ENCODE measurements at regions not wholly inside any gene's neighbourhood (a gene's known extent, or its start where the extent isn't known, plus 50 kb on each side); places are given as distances from the start of the nearest gene placed in this dataset.

DNA sequence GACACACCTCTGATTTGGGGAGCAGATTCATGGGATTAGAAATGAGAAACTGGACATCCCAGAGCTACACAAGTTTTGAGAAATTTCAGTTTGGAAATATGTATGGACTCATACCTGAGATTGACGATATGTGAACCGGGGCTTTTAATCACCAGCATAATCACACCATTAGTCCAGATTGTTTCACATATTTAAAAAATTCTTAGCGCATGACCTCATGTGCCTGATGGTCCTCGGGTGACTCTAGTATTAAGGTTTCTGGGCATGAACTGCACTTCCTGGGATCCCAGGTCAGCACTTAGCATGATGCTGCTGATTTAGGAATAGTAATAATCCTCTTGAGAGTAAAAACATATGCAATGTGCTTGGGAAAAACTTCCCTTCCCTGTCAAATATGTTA lies 91.9 kb upstream of the BCOR start:
- POLR2A ChIA-PET = no interaction called here
- no peak for DNase-seq
- H3K36me3 ChIP-seq (replicated peaks in 1 of 2; ENCODE audit: control insufficient read depth in 1 of 2, insufficient read depth in 2 of 2, low read length in 1 of 2) = no peaks in the 10 kb centered on the region

More for the DNA sequence above, 91.9 kb upstream of the BCOR start:
- 33% methylated on average over 4 of the region's 4 CpGs for WGBS (ENCODE audit: low lambda C conversion rate)
- H3K4me1 ChIP-seq (ENCODE audit: control insufficient read depth in 1 of 2, insufficient read depth in 2 of 2, low read depth in 1 of 2, low read length in 1 of 2) = peaks cover 0 to 7% of the 10 kb centered on the region in 2 experiments; a peak in 2 of 4 replicates
- no peaks in the 10 kb centered on the region for H3F3A ChIP-seq (replicated peaks; ENCODE audit: insufficient read depth)
- H3K4me2 ChIP-seq = no peak overlapping the region
- no peak overlapping the region for H3K27ac ChIP-seq (ENCODE audit: low read depth in 2 of 2, low read length in 1 of 2)
- H2AFZ ChIP-seq (ENCODE audit: low read depth) = no peak overlapping the region
- CTCF ChIA-PET = no interaction called here
- H4K20me1 ChIP-seq (ENCODE audit: insufficient read depth) = no peaks in the 10 kb centered on the region
- H3K27me3 ChIP-seq (ENCODE audit: insufficient read depth) = peaks cover 18% of the 10 kb centered on the region; the same call in 1 of the 2 replicates
- no peak overlapping the region for H3K4me3 ChIP-seq (ENCODE audit: low read depth in 2 of 2, low read length in 1 of 2)
- no peaks in the 10 kb centered on the region for H3K9me2 ChIP-seq
- TF ChIP-seq YY1 (IDR thresholded peaks at IDR 0.05; ENCODE audit: low read depth) (no peak), SMC3 (IDR thresholded peaks at IDR 0.05; ENCODE audit: low read depth, low read length) (no peak), EP300 (IDR thresholded peaks at IDR 0.05; ENCODE audit: borderline replicate concordance in 1 of 2, low read depth in 1 of 2, low read length in 1 of 2) (no peak), EZH2phosphoT487 (IDR thresholded peaks at IDR 0.05; ENCODE audit: borderline replicate concordance, low read depth) (no peak), RCOR1 (IDR thresholded peaks at IDR 0.05; ENCODE audit: low read length) (no peak), POLR2AphosphoS5 (IDR thresholded peaks at IDR 0.05; ENCODE audit: low read depth, low read length) (no peak), FOSL2 (IDR thresholded peaks at IDR 0.05; ENCODE audit: borderline replicate concordance, low read depth) (no peak)
- TF ChIP-seq, protein P1, sequence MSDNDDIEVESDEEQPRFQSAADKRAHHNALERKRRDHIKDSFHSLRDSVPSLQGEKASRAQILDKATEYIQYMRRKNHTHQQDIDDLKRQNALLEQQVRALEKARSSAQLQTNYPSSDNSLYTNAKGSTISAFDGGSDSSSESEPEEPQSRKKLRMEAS (IDR thresholded peaks at IDR 0.05; ENCODE audit: low read depth) = no peak
- TF ChIP-seq, protein P2, sequence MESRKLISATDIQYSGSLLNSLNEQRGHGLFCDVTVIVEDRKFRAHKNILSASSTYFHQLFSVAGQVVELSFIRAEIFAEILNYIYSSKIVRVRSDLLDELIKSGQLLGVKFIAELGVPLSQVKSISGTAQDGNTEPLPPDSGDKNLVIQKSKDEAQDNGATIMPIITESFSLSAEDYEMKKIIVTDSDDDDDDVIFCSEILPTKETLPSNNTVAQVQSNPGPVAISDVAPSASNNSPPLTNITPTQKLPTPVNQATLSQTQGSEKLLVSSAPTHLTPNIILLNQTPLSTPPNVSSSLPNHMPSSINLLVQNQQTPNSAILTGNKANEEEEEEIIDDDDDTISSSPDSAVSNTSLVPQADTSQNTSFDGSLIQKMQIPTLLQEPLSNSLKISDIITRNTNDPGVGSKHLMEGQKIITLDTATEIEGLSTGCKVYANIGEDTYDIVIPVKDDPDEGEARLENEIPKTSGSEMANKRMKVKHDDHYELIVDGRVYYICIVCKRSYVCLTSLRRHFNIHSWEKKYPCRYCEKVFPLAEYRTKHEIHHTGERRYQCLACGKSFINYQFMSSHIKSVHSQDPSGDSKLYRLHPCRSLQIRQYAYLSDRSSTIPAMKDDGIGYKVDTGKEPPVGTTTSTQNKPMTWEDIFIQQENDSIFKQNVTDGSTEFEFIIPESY (IDR thresholded peaks at IDR 0.05; ENCODE audit: borderline replicate concordance, low read depth) = no peak
- TF ChIP-seq, protein P3, sequence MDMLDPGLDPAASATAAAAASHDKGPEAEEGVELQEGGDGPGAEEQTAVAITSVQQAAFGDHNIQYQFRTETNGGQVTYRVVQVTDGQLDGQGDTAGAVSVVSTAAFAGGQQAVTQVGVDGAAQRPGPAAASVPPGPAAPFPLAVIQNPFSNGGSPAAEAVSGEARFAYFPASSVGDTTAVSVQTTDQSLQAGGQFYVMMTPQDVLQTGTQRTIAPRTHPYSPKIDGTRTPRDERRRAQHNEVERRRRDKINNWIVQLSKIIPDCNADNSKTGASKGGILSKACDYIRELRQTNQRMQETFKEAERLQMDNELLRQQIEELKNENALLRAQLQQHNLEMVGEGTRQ (IDR thresholded peaks at IDR 0.05; ENCODE audit: borderline replicate concordance, low read depth, low read length) = no peak
- TF ChIP-seq, protein P4, sequence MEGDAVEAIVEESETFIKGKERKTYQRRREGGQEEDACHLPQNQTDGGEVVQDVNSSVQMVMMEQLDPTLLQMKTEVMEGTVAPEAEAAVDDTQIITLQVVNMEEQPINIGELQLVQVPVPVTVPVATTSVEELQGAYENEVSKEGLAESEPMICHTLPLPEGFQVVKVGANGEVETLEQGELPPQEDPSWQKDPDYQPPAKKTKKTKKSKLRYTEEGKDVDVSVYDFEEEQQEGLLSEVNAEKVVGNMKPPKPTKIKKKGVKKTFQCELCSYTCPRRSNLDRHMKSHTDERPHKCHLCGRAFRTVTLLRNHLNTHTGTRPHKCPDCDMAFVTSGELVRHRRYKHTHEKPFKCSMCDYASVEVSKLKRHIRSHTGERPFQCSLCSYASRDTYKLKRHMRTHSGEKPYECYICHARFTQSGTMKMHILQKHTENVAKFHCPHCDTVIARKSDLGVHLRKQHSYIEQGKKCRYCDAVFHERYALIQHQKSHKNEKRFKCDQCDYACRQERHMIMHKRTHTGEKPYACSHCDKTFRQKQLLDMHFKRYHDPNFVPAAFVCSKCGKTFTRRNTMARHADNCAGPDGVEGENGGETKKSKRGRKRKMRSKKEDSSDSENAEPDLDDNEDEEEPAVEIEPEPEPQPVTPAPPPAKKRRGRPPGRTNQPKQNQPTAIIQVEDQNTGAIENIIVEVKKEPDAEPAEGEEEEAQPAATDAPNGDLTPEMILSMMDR (IDR thresholded peaks at IDR 0.05) = no peak
- TF ChIP-seq, protein P5, sequence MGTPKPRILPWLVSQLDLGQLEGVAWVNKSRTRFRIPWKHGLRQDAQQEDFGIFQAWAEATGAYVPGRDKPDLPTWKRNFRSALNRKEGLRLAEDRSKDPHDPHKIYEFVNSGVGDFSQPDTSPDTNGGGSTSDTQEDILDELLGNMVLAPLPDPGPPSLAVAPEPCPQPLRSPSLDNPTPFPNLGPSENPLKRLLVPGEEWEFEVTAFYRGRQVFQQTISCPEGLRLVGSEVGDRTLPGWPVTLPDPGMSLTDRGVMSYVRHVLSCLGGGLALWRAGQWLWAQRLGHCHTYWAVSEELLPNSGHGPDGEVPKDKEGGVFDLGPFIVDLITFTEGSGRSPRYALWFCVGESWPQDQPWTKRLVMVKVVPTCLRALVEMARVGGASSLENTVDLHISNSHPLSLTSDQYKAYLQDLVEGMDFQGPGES (IDR thresholded peaks at IDR 0.05; ENCODE audit: low read depth, low read length) = no peak
- H3K9me3 ChIP-seq = no peaks in the 10 kb centered on the region
- H3K79me2 ChIP-seq (ENCODE audit: insufficient read depth) = no peaks in the 10 kb centered on the region
- H3K9ac ChIP-seq = no peak overlapping the region

Measured in SK-N-SH (cell line).